ENCODE measurements at regions not wholly inside any gene's neighbourhood (a gene's known extent, or its start where the extent isn't known, plus 50 kb on each side); places are given as distances from the start of the nearest gene placed in this dataset.
"Not testable (repeated sequence)": the region's sequence is repeated elsewhere in the genome, so short reads cannot be mapped to it uniquely, and the experiment has no call there.

DNA sequence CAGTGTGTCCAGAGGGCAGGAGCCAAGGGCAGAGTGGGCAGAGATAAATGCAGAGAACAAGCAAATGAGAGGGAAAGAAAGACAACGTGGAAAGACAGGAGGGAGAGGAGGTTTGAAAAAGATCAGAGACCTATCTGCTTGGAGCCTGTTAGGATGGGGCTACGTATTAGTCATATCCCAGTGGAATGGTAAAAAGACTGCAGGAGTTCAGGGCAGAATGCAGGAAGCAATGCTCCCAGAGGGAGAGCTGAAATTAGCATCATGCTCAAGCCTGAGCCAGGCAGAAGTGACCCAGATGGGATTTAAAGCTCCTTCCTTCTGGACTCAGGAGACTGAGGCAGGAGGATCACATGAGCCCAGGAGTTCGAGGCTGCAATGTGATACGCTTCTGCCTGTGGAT lies 261.3 kb upstream of the CHRM3 start:
- Histone ChIP-seq H3K27ac (no peak overlapping the region), H3K9me3 (no peaks in the 10 kb centered on the region), H3K36me3 (no peaks in the 10 kb centered on the region), H3K4me3 (no peak overlapping the region), H3K27me3 (no peaks in the 10 kb centered on the region), H3K4me1 (no peaks in the 10 kb centered on the region)
- 66 to 71% methylated on average over 4 of the region's 4 CpGs for WGBS, 2 donors
- DNase-seq: no peak
- TF ChIP-seq EP300 (IDR thresholded peaks at IDR 0.05) (no peak), POLR2A (IDR thresholded peaks at IDR 0.05) (no peak), POLR2AphosphoS5 (IDR thresholded peaks at IDR 0.05) (no peak)
- TF ChIP-seq, protein P1, sequence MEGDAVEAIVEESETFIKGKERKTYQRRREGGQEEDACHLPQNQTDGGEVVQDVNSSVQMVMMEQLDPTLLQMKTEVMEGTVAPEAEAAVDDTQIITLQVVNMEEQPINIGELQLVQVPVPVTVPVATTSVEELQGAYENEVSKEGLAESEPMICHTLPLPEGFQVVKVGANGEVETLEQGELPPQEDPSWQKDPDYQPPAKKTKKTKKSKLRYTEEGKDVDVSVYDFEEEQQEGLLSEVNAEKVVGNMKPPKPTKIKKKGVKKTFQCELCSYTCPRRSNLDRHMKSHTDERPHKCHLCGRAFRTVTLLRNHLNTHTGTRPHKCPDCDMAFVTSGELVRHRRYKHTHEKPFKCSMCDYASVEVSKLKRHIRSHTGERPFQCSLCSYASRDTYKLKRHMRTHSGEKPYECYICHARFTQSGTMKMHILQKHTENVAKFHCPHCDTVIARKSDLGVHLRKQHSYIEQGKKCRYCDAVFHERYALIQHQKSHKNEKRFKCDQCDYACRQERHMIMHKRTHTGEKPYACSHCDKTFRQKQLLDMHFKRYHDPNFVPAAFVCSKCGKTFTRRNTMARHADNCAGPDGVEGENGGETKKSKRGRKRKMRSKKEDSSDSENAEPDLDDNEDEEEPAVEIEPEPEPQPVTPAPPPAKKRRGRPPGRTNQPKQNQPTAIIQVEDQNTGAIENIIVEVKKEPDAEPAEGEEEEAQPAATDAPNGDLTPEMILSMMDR (IDR thresholded peaks at IDR 0.05): no peak
- intact Hi-C loops (cut with DNase I): no loop called here

DNA sequence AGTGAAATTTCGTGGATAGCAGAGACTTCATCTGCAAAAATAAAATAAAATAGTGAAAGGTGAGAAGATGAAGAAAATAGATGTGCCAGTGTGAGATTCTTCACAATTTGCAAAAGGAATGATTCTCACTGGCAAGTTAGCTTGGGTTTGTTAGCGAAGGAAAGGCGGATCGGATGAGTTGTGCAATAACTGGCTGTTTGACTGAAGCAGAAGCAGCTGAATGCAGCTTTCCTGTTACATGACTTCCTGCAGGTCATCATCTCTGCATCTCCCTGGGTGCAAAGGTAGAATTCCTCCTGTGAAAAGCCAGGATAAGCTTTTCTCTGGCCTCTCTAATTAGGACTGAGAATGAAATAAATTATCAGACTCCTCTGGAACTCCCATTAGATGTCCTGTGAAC lies 263.1 kb upstream of the CHRM3 start:
- 65% methylated on average over 4 of the region's 4 CpGs for whole genome bisulfite sequencing, 2 donors
- H3K36me3 ChIP-seq: no peaks in the 10 kb centered on the region
- H3K4me3 ChIP-seq: no peak overlapping the region
- H3K27me3 ChIP-seq: no peaks in the 10 kb centered on the region
- intact Hi-C loops (cut with DNase I): no loop called here
- H3K27ac ChIP-seq: no peak overlapping the region
- no peak for DNase-seq
- H3K4me1 ChIP-seq: no peaks in the 10 kb centered on the region
- H3K9me3 ChIP-seq: no peaks in the 10 kb centered on the region
- TF ChIP-seq EP300 (IDR thresholded peaks at IDR 0.05) (no peak), POLR2AphosphoS5 (IDR thresholded peaks at IDR 0.05) (no peak), POLR2A (IDR thresholded peaks at IDR 0.05) (no peak)
- TF ChIP-seq, protein P1 (IDR thresholded peaks at IDR 0.05): no peak

DNA sequence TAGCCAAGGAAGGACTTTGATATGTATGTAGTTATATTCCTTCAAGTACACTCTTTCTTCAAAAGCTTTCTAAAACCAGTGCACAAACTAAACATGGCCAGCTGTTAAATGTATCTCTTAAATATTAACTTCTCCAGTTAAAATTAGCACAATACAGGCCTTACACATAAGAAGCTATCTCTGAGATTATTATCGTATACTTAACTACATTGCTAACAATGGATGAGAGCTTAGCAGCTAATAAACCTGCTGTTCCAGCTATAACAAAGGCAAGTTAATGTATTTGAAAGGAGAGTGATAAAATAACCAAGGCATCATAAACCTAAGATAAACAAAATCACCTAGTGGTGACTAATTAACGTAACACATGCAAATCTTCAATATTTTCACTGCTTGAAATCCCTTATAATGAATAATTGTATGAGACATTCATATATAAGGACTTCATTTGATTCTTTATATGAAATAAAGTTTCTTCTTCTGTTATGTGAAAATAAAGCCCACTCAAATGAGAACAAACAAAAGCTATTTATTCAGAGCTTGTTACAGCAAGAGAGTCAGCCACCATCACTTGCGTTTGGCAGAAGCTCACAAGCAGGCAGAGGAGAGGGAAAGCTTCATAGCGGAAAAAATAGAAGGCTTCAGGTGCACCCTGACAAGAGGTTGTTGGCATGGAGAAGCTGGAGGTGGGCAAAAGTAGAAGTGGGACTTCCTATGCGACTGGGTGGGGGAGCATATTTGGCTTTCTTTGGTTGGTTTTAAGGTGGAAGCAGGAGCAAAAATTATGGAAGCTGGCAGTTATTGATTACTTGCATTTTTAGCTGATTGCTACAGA lies 274.1 kb upstream of the CHRM3 start:
- H3K36me3 ChIP-seq: no peaks in the 10 kb centered on the region

DNA sequence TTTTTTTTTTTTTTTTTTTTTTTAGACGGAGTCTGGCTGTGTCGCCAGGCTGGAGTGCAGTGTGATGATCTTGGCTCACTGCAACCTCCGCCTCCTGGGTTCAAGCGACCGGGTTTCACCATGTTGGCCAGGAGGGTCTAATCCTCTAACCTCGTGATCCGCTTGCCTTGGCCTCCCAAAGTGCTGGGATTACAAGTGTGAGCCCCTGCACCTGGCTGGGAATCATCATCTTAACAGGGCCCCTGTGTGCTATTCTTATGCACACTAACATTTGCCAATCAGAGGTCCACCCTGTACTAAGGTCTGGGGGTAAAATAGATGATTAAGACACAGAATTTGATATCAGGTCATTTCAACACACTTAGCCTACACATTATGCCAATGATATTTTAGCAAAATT lies 278.7 kb upstream of the CHRM3 start:
- TF ChIP-seq POLR2AphosphoS5 (IDR thresholded peaks at IDR 0.05) (no peak), EP300 (IDR thresholded peaks at IDR 0.05) (no peak), POLR2A (IDR thresholded peaks at IDR 0.05) (no peak)
- TF ChIP-seq, protein P1 (IDR thresholded peaks at IDR 0.05): no peak
- no peaks in the 10 kb centered on the region for H3K9me3 ChIP-seq

More for the DNA sequence above, 274.1 kb upstream of the CHRM3 start:
- Histone ChIP-seq H3K4me3 (no peak overlapping the region), H3K4me1 (no peaks in the 10 kb centered on the region), H3K27ac (no peak overlapping the region), H3K9me3 (no peaks in the 10 kb centered on the region), H3K27me3 (no peaks in the 10 kb centered on the region)
- TF ChIP-seq, protein P1 (IDR thresholded peaks at IDR 0.05): no peak
- no peak for TF ChIP-seq POLR2AphosphoS5 (IDR thresholded peaks at IDR 0.05)
- intact Hi-C loops (cut with DNase I): no loop called here
- DNase-seq: no peak
- 18 to 70% methylated on average over 5 of the region's 5 CpGs for WGBS, 2 donors

DNA sequence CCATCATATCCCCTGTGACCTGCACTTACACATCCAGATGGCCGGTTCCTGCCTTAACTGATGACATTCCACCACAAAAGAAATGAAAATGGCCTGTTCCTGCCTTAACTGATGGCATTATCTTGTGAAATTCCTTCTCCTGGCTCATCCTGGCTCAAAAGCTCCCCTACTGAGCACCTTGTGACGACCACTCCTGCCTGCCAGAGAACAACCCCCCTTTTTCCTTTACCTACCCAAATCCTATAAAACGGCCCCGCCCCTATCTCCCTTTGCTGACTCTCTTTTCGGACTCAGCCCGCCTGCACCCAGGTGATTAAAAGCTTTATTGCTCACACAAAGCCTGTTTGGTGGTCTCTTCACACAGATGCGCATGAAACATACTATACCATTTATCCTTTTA lies 279.7 kb upstream of the CHRM3 start:
- intact Hi-C loops (cut with DNase I); H3K4me1 ChIP-seq; H3K36me3 ChIP-seq; DNase-seq; H3K27ac ChIP-seq; H3K4me3 ChIP-seq; H3K9me3 ChIP-seq; H3K27me3 ChIP-seq: not testable (repeated sequence)
- whole genome bisulfite sequencing, 2 donors: 83 to 87% methylated on average over 7 of the region's 7 CpGs

More for the DNA sequence above, 278.7 kb upstream of the CHRM3 start:
- intact Hi-C loops (cut with DNase I): no loop called here
- Histone ChIP-seq H3K4me1 (no peaks in the 10 kb centered on the region), H3K27ac (no peak overlapping the region), H3K27me3 (no peaks in the 10 kb centered on the region), H3K36me3 (no peaks in the 10 kb centered on the region), H3K4me3 (no peak overlapping the region)
- WGBS, 2 donors: 91 to 94% methylated on average over 7 of the region's 7 CpGs
- DNase-seq: no peak

Data from sigmoid colon (tissue), 6 donors.